Sigmoid colon (tissue), 6 donors: ENCODE measurements at regions not wholly inside any gene's neighbourhood (a gene's known extent, or its start where the extent isn't known, plus 50 kb on each side); places are given as distances from the start of the nearest gene placed in this dataset.

Experiments used
- DNase-seq: peaks from one replicate; pipeline ENCODE4 v3.0.0-alpha.2; 2019
- H3K27ac ChIP-seq, 4 donors: fragments of 200-600 bp; sonication (generic); one replicate each; pipeline ENCODE4 v1.5.1; 2016 to 2019; ENCODE audit warnings: mild to moderate bottlenecking in 1 of 4
- H3K27me3 ChIP-seq, 3 donors: fragments of 200-600 bp; sonication (generic); one replicate each; pipeline ENCODE4 v1.5.1; 2019; ENCODE audit warnings: mild to moderate bottlenecking in 1 of 3
- H3K36me3 ChIP-seq, 4 donors: fragments of 200-600 bp; sonication (generic); one replicate each; pipeline ENCODE4 v1.5.1; 2016 to 2019
- H3K4me1 ChIP-seq, 4 donors: fragments of 200-600 bp; sonication (generic); one replicate each; pipeline ENCODE4 v1.5.1; 2017 to 2019
- H3K4me3 ChIP-seq, 4 donors: fragments of 200-600 bp; sonication (generic); one replicate each; pipeline ENCODE4 v1.5.1; 2017 to 2019; ENCODE audit warnings: mild to moderate bottlenecking in 2 of 4, moderate library complexity in 1 of 4
- H3K9me3 ChIP-seq, 4 donors: fragments of 200-600 bp in 3 of 4; sonication (generic) in 3 of 4; one replicate each; pipeline versions ENCODE4 v1.5.1 to v1.6.1; 2013 to 2019
- EP300 ChIP-seq, 4 donors: sonication (generic); formaldehyde crosslinking; IDR thresholded peaks; one replicate each; pipeline ENCODE4 v1.6.1; 2017; ENCODE audit warnings: antibody characterized with exemption in 4 of 4
- POLR2A ChIP-seq, 2 donors: fragments of 450-650 bp; IDR thresholded peaks; one replicate each; pipeline ENCODE4 v1.6.1; 2016; ENCODE audit warnings: antibody characterized with exemption in 2 of 2, mild to moderate bottlenecking in 2 of 2, moderate library complexity in 2 of 2
- POLR2AphosphoS5 ChIP-seq, 4 donors: sonication (generic); formaldehyde crosslinking; IDR thresholded peaks; one replicate each; pipeline ENCODE4 v1.6.1; 2017; ENCODE audit warnings: antibody characterized with exemption in 4 of 4
- WGBS, 2 donors: extraction: QIAGEN DNeasy Blood & Tissue Kit; methylation state at CpG; one replicate each; pipeline ENCODE4 v1.1.7; 2013; 5-methylcytosine and 5-hydroxymethylcytosine counted together
- intact Hi-C: fragments of 100-400 bp; cut with DNase I; formaldehyde crosslinking; loops from one replicate; pipeline ENCODE4 v1.15.1; 2023
- TF ChIP-seq, protein P1 (sequence below), 4 experiments: fragments of 450-650 bp in 3 of 4; fragments of 200-600 bp in 1 of 4; IDR thresholded peaks; one replicate each; pipeline ENCODE4 v1.5.1; 2016 to 2019; ENCODE audit warnings: antibody characterized with exemption in 4 of 4, mild to moderate bottlenecking in 3 of 4, moderate library complexity in 2 of 4
- donor health status: healthy with polysubstance abuse.
- donor health status: healthy.

DNA sequence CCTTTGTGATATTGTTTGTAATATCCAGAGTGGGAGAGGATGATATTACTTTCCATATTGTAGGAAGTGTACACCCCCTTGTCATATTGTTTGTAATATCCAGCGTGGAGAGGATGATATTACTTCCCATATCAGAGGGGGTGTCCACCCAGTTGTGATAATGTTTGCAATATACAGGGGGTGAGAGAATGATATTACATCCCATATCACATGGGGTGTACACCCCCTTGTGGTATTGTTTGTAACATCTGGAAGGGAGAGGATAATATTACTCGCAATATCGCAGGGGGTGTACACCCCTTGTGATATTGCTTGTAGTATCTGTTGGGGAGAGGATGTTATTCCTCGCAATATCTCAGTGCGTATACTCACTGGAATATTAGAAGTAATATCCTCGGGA, 61.5 kb downstream of the PRSS23 start:
- H3K4me1 ChIP-seq, result no peaks in the 10 kb centered on the region
- TF ChIP-seq POLR2AphosphoS5 (IDR thresholded peaks at IDR 0.05), result no peak
- no peak for DNase-seq
- no peaks in the 10 kb centered on the region for H3K9me3 ChIP-seq
- peaks cover 0 to 2% (median 0%) of the 10 kb centered on the region in 4 donors for H3K36me3 ChIP-seq
- intact Hi-C loops, result no loop called here
- WGBS, 2 donors, result 78 to 91% methylated on average over 6 of the region's 6 CpGs
- H3K27ac ChIP-seq, result no peak overlapping the region
- H3K27me3 ChIP-seq, result no peaks in the 10 kb centered on the region
- no peak overlapping the region for H3K4me3 ChIP-seq

- no peak overlapping the region for H3K4me3 ChIP-seq
- no peak overlapping the region for H3K27ac ChIP-seq
- TF ChIP-seq EP300 (IDR thresholded peaks at IDR 0.05) (no peak), POLR2A (IDR thresholded peaks at IDR 0.05) (no peak), POLR2AphosphoS5 (IDR thresholded peaks at IDR 0.05) (no peak)
- TF ChIP-seq, protein P1, sequence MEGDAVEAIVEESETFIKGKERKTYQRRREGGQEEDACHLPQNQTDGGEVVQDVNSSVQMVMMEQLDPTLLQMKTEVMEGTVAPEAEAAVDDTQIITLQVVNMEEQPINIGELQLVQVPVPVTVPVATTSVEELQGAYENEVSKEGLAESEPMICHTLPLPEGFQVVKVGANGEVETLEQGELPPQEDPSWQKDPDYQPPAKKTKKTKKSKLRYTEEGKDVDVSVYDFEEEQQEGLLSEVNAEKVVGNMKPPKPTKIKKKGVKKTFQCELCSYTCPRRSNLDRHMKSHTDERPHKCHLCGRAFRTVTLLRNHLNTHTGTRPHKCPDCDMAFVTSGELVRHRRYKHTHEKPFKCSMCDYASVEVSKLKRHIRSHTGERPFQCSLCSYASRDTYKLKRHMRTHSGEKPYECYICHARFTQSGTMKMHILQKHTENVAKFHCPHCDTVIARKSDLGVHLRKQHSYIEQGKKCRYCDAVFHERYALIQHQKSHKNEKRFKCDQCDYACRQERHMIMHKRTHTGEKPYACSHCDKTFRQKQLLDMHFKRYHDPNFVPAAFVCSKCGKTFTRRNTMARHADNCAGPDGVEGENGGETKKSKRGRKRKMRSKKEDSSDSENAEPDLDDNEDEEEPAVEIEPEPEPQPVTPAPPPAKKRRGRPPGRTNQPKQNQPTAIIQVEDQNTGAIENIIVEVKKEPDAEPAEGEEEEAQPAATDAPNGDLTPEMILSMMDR (IDR thresholded peaks at IDR 0.05), result no peak
- DNase-seq, result no peak
- WGBS, 2 donors, result 53 to 77% methylated on average over 2 of the region's 2 CpGs
- no peaks in the 10 kb centered on the region for H3K27me3 ChIP-seq
- H3K9me3 ChIP-seq, result no peaks in the 10 kb centered on the region
- intact Hi-C loops, result no loop called here
- H3K4me1 ChIP-seq, result no peaks in the 10 kb centered on the region
- no peaks in the 10 kb centered on the region for H3K36me3 ChIP-seq
Measured at GRCh38 chr11:86863476-86863875, 63.1 kb downstream of the PRSS23 start.

- TF ChIP-seq, protein P1 (IDR thresholded peaks at IDR 0.05), result no peak
- TF ChIP-seq POLR2AphosphoS5 (IDR thresholded peaks at IDR 0.05) (no peak), EP300 (IDR thresholded peaks at IDR 0.05) (no peak), POLR2A (IDR thresholded peaks at IDR 0.05) (no peak)
- no peaks in the 10 kb centered on the region for H3K9me3 ChIP-seq
- H3K27me3 ChIP-seq, result no peaks in the 10 kb centered on the region
- DNase-seq, result no peak
- H3K4me1 ChIP-seq, result no peaks in the 10 kb centered on the region
- H3K36me3 ChIP-seq, result no peaks in the 10 kb centered on the region
- WGBS, 2 donors, result 85 to 94% methylated on average over 1 of the region's 1 CpG
- H3K27ac ChIP-seq, result no peak overlapping the region
- intact Hi-C loops, result no loop called here
- H3K4me3 ChIP-seq, result no peak overlapping the region
Measured at GRCh38 chr11:86865436-86865835, 65.1 kb downstream of the PRSS23 start.

GRCh38 chr11:86869531-86869930, 69.2 kb downstream of the PRSS23 start:
- no peak for TF ChIP-seq POLR2A (IDR thresholded peaks at IDR 0.05)
- no peak for TF ChIP-seq POLR2AphosphoS5 (IDR thresholded peaks at IDR 0.05)
- TF ChIP-seq, protein P1 (IDR thresholded peaks at IDR 0.05), result no peak
- TF ChIP-seq EP300 (IDR thresholded peaks at IDR 0.05), result no peak
- Histone ChIP-seq H3K9me3 (no peaks in the 10 kb centered on the region), H3K27ac (no peak overlapping the region), H3K27me3 (no peaks in the 10 kb centered on the region), H3K36me3 (no peaks in the 10 kb centered on the region), H3K4me1 (no peaks in the 10 kb centered on the region), H3K4me3 (no peak overlapping the region)
- 52 to 63% methylated on average over 6 of the region's 6 CpGs for WGBS, 2 donors
- intact Hi-C loops, result no loop called here
- DNase-seq, result no peak

- Histone ChIP-seq H3K4me3 (no peak overlapping the region), H3K4me1 (no peaks in the 10 kb centered on the region), H3K27ac (no peak overlapping the region), H3K9me3 (no peaks in the 10 kb centered on the region), H3K27me3 (no peaks in the 10 kb centered on the region), H3K36me3 (no peaks in the 10 kb centered on the region)
- TF ChIP-seq POLR2A (IDR thresholded peaks at IDR 0.05), result no peak
- TF ChIP-seq, protein P1 (IDR thresholded peaks at IDR 0.05), result peak; percentile 59 to 69 (median 62)
- TF ChIP-seq POLR2AphosphoS5 (IDR thresholded peaks at IDR 0.05), result no peak
- TF ChIP-seq EP300 (IDR thresholded peaks at IDR 0.05), result no peak
- intact Hi-C loops, result loop anchor here (2.0 to 5.0 kb wide), 3 partner anchors 49 to 552 kb away; no protein-coding TSS in a partner anchor
- peak; percentile 81 for DNase-seq
- 31 to 40% methylated on average over 6 of the region's 6 CpGs for WGBS, 2 donors
Measured at GRCh38 chr11:86869966-86870570, 69.7 kb downstream of the PRSS23 start.
